ENCODE measurements at regions not wholly inside any gene's neighbourhood (a gene's known extent, or its start where the extent isn't known, plus 50 kb on each side); places are given as distances from the start of the nearest gene placed in this dataset.

DNA sequence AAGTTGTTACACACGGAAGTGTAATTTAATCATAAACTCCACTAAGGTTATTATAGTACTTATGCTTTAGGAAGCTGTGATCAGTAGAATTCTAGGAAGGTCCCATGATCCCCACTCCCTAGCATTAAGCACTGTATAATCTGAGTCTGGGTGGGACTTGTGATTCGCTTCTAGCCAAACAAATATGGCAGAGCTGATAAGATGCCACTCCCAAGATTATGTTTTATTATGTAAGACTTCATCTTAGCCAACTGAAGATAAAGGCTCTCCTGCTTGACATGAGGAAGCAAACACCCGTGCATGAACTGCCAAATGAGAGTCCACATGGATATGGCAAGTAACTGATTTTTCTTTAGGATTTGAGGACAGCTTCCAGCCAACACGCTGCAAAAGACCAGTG is 186.4 kb upstream of the NDST3 start:
- peaks cover 14% of the 10 kb centered on the region for H3K4me1 Mint-ChIP-seq
- H3K36me3 Mint-ChIP-seq (ENCODE audit: low read depth) = peaks cover 8% of the 10 kb centered on the region
- H3K9me3 Mint-ChIP-seq = peaks cover 25% of the 10 kb centered on the region
- H3K4me3 Mint-ChIP-seq = no peak overlapping the region
- DNase-seq = no peak
- TF ChIP-seq, protein P1, sequence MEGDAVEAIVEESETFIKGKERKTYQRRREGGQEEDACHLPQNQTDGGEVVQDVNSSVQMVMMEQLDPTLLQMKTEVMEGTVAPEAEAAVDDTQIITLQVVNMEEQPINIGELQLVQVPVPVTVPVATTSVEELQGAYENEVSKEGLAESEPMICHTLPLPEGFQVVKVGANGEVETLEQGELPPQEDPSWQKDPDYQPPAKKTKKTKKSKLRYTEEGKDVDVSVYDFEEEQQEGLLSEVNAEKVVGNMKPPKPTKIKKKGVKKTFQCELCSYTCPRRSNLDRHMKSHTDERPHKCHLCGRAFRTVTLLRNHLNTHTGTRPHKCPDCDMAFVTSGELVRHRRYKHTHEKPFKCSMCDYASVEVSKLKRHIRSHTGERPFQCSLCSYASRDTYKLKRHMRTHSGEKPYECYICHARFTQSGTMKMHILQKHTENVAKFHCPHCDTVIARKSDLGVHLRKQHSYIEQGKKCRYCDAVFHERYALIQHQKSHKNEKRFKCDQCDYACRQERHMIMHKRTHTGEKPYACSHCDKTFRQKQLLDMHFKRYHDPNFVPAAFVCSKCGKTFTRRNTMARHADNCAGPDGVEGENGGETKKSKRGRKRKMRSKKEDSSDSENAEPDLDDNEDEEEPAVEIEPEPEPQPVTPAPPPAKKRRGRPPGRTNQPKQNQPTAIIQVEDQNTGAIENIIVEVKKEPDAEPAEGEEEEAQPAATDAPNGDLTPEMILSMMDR (IDR thresholded peaks at IDR 0.05) = no peak
- peaks cover 5% of the 10 kb centered on the region for H3K27me3 Mint-ChIP-seq (ENCODE audit: low read depth, poor library complexity)
- H3K27ac Mint-ChIP-seq = no peak overlapping the region

DNA sequence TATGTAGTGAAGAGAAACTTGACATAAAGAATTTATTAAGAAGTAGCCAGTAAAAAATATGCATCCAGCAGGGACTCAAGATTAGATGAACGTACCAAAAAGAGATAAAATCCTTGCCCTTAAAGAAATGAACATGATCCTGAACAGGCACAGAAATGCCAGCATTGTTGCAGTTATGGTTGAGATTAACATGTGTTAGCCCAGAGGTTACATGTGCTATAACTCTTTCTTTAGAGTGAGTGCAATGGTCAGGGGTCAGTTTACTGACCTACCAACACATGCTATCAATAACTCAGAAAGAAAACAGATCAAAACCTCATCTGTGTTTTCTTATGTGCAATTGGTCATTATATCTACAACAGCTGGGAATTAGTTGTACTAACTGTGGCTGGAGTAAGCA is 166.1 kb upstream of the NDST3 start:
- Mint-ChIP-seq H3K4me3 (no peak overlapping the region), H3K4me1 (peaks cover 24% of the 10 kb centered on the region), H3K36me3 (ENCODE audit: low read depth) (no peaks in the 10 kb centered on the region), H3K9me3 (no peaks in the 10 kb centered on the region), H3K27ac (peak overlapping the region; percentile 11), H3K27me3 (ENCODE audit: low read depth, poor library complexity) (no peaks in the 10 kb centered on the region)
- no peak for DNase-seq
- TF ChIP-seq, protein P1 (IDR thresholded peaks at IDR 0.05) = no peak

DNA sequence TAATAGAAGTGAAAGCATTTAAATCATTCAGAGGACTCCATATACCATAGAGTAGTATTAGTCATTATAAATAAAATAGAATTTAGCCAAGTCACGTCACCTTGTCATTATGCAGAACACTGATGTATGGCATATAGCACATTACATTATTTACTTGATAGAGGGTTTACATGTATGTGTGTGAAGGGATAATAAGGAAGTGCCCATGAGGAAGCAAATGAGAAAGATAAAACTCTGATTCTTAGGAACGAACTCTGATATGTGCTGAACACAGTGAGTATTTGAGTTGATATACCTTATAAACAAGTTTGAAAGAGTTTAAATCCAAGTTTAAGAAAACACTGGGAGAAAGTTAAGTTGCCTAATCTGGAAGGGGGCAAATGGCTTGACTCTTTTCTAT is 160.5 kb upstream of the NDST3 start:
- Mint-ChIP-seq H3K27me3 (ENCODE audit: low read depth, poor library complexity) (no peaks in the 10 kb centered on the region), H3K27ac (no peak overlapping the region), H3K4me3 (no peak overlapping the region), H3K4me1 (peaks cover 13% of the 10 kb centered on the region), H3K36me3 (ENCODE audit: low read depth) (no peaks in the 10 kb centered on the region), H3K9me3 (no peaks in the 10 kb centered on the region)
- no peak for DNase-seq
- TF ChIP-seq, protein P1 (IDR thresholded peaks at IDR 0.05) = no peak

DNA sequence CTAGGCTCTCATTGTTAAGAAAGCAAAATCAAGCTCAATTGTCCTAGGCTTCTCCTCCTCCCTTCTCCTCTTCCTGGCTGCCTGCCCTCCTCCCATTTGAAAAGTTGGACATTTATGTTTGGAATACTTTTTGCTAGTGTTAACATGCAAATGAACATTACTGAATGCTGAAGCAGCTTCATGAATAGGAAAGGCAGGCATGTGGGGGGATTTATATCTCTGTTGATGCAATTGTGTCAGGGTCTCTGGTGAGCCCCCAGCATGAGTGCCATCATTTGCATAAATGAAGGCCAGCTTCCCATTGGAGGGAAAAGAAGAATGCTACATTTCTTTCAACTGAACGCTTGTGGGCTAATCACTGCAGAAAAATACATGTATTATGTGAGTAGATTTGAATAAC is 160.1 kb upstream of the NDST3 start:
- Mint-ChIP-seq H3K9me3 (no peaks in the 10 kb centered on the region), H3K27ac (no peak overlapping the region), H3K36me3 (ENCODE audit: low read depth) (no peaks in the 10 kb centered on the region), H3K27me3 (ENCODE audit: low read depth, poor library complexity) (no peaks in the 10 kb centered on the region), H3K4me3 (no peak overlapping the region), H3K4me1 (peaks cover 13% of the 10 kb centered on the region)
- TF ChIP-seq, protein P1 (IDR thresholded peaks at IDR 0.05) = no peak
- DNase-seq = no peak

- H3K9me3 Mint-ChIP-seq = peaks cover 8% of the 10 kb centered on the region
- no peaks in the 10 kb centered on the region for H3K4me1 Mint-ChIP-seq
- TF ChIP-seq, protein P1 (IDR thresholded peaks at IDR 0.05) = no peak
- H3K27me3 Mint-ChIP-seq (ENCODE audit: low read depth, poor library complexity) = no peaks in the 10 kb centered on the region
- no peak overlapping the region for H3K27ac Mint-ChIP-seq
- DNase-seq = no peak
- H3K4me3 Mint-ChIP-seq = no peak overlapping the region
- H3K36me3 Mint-ChIP-seq (ENCODE audit: low read depth) = no peaks in the 10 kb centered on the region
These were observed 144.3 kb upstream of the NDST3 start for GRCh38 chr4:117889978-117890377.

GRCh38 chr4:117893207-117893606 is 141.1 kb upstream of the NDST3 start:
- no peak overlapping the region for H3K4me3 Mint-ChIP-seq
- no peaks in the 10 kb centered on the region for H3K4me1 Mint-ChIP-seq
- no peaks in the 10 kb centered on the region for H3K36me3 Mint-ChIP-seq (ENCODE audit: low read depth)
- TF ChIP-seq, protein P1 (IDR thresholded peaks at IDR 0.05) = no peak
- DNase-seq = no peak
- H3K27ac Mint-ChIP-seq = no peak overlapping the region
- no peaks in the 10 kb centered on the region for H3K9me3 Mint-ChIP-seq
- no peaks in the 10 kb centered on the region for H3K27me3 Mint-ChIP-seq (ENCODE audit: low read depth, poor library complexity)
